Esophagus squamous epithelium (tissue), 4 donors: ENCODE measurements at regions not wholly inside any gene's neighbourhood (a gene's known extent, or its start where the extent isn't known, plus 50 kb on each side); places are given as distances from the start of the nearest gene placed in this dataset.

ENCODE experiments used
- POLR2A ChIP-seq, 4 donors: fragments of 450-650 bp; IDR thresholded peaks; one replicate each; pipeline ENCODE4 v1.6.1; 2017; ENCODE audit warnings: antibody characterized with exemption in 4 of 4, mild to moderate bottlenecking in 4 of 4, moderate library complexity in 3 of 4
- TF ChIP-seq, protein P1 (sequence below), 6 experiments: fragments of 450-650 bp in 4 of 6; fragments of 200-600 bp in 2 of 6; sonication (generic) in 2 of 6; IDR thresholded peaks; one replicate each; pipeline ENCODE4 v1.5.1; 2016 to 2019; ENCODE audit warnings: antibody characterized with exemption in 6 of 6, mild to moderate bottlenecking in 4 of 6, moderate library complexity in 4 of 6

- TF ChIP-seq, protein P1, sequence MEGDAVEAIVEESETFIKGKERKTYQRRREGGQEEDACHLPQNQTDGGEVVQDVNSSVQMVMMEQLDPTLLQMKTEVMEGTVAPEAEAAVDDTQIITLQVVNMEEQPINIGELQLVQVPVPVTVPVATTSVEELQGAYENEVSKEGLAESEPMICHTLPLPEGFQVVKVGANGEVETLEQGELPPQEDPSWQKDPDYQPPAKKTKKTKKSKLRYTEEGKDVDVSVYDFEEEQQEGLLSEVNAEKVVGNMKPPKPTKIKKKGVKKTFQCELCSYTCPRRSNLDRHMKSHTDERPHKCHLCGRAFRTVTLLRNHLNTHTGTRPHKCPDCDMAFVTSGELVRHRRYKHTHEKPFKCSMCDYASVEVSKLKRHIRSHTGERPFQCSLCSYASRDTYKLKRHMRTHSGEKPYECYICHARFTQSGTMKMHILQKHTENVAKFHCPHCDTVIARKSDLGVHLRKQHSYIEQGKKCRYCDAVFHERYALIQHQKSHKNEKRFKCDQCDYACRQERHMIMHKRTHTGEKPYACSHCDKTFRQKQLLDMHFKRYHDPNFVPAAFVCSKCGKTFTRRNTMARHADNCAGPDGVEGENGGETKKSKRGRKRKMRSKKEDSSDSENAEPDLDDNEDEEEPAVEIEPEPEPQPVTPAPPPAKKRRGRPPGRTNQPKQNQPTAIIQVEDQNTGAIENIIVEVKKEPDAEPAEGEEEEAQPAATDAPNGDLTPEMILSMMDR (IDR thresholded peaks at IDR 0.05): no peak
- TF ChIP-seq POLR2A (IDR thresholded peaks at IDR 0.05): no peak
Observed at GRCh38 chr21:31397515-31397926, 53.5 kb upstream of the TIAM1 start.
